Fibroblast of lung (primary cell): ENCODE measurements at regions not wholly inside any gene's neighbourhood (a gene's known extent, or its start where the extent isn't known, plus 50 kb on each side); places are given as distances from the start of the nearest gene placed in this dataset.

Source experiments
- DNase-seq, 2 donors: peaks; one replicate each; pipeline versions ENCODE4 v3.0.0 to v3.0.0-alpha.2; 2010; ENCODE audit warnings: low read depth in 2 of 2
- H2AFZ ChIP-seq: 2 replicates; pipeline ENCODE4 v1.5.1; 2012; ENCODE audit warnings: low read length, control low read depth, inconsistent platforms
- H3K27ac ChIP-seq: 2 replicates; pipeline ENCODE4 v1.5.1; 2011; ENCODE audit warnings: low read length, control low read depth; ENCODE audit not compliant: insufficient read depth
- H3K27me3 ChIP-seq: 2 replicates; pipeline ENCODE4 v1.5.1; 2011; ENCODE audit warnings: mild to moderate bottlenecking, low read length; ENCODE audit not compliant: control insufficient read depth, insufficient read depth
- H3K36me3 ChIP-seq: 2 replicates; pipeline ENCODE4 v1.5.1; 2011; ENCODE audit warnings: low read length; ENCODE audit not compliant: control insufficient read depth, insufficient read depth
- H3K4me1 ChIP-seq: 2 replicates; pipeline ENCODE4 v1.5.1; 2011; ENCODE audit warnings: low read length; ENCODE audit not compliant: control insufficient read depth, insufficient read depth; ENCODE audit errors: extremely low read depth
- H3K4me2 ChIP-seq: 2 replicates; pipeline ENCODE4 v1.5.1; 2011; ENCODE audit warnings: low read length, control low read depth; ENCODE audit not compliant: insufficient read depth; ENCODE audit errors: extremely low read depth
- H3K4me3 ChIP-seq, 4 experiments: fragments of 200-600 bp in 1 of 4; sonication (generic) in 1 of 4; replicated peaks in 1 of 4; 2 replicates each; pipeline ENCODE4 v1.5.1; 2011 to 2016; ENCODE audit warnings: low read length in 4 of 4, low read depth in 3 of 4, mild to moderate bottlenecking in 3 of 4, control low read depth in 2 of 4, inconsistent platforms in 1 of 4, mixed read lengths in 1 of 4; ENCODE audit not compliant: insufficient read depth in 1 of 4; ENCODE audit errors: control extremely low read depth in 1 of 4
- H3K79me2 ChIP-seq: 2 replicates; pipeline ENCODE4 v1.5.1; 2012; ENCODE audit warnings: mild to moderate bottlenecking, low read length, inconsistent platforms; ENCODE audit not compliant: control insufficient read depth, insufficient read depth
- H3K9ac ChIP-seq: 2 replicates; pipeline ENCODE4 v1.5.1; 2011; ENCODE audit warnings: mild to moderate bottlenecking, low read length, control low read depth; ENCODE audit not compliant: insufficient read depth
- H3K9me3 ChIP-seq: 2 replicates; pipeline ENCODE4 v1.5.1; 2012; ENCODE audit warnings: low read depth, low read length; ENCODE audit not compliant: control insufficient read depth, insufficient read depth
- H4K20me1 ChIP-seq: 2 replicates; pipeline ENCODE4 v1.5.1; 2011; ENCODE audit warnings: low read length; ENCODE audit not compliant: control insufficient read depth, insufficient read depth; ENCODE audit errors: extremely low read depth
- CTCF ChIP-seq, 2 donors: IDR thresholded peaks in 1 of 2; conservative IDR thresholded peaks in 1 of 2; 1 replicate in 1 of 2; 2 replicates in 1 of 2; pipeline ENCODE4 v1.5.1; 2011 to 2012; ENCODE audit warnings: low read length in 2 of 2, control low read depth in 1 of 2, inconsistent platforms in 1 of 2, low read depth in 1 of 2, mild to moderate bottlenecking in 1 of 2
- EZH2 ChIP-seq: IDR thresholded peaks from 2 replicates; pipeline ENCODE4 v1.5.1; 2012; ENCODE audit warnings: low read length, control low read depth, mild to moderate bottlenecking; ENCODE audit errors: missing control alignments

GRCh38 chr20:53850319-53850718 lies 220.1 kb downstream of the BCAS1 start:
- no peak for TF ChIP-seq CTCF (conservative IDR thresholded peaks at IDR 0.05 in 1 of 2, IDR thresholded peaks at IDR 0.05 in 1 of 2; ENCODE audit: low read depth in 1 of 2, low read length in 2 of 2)
- no peaks in the 10 kb centered on the region for H3K9me3 ChIP-seq
- no peak overlapping the region for H3K4me3 ChIP-seq
- DNase-seq = no peak
- no peaks in the 10 kb centered on the region for H4K20me1 ChIP-seq
- H3K27me3 ChIP-seq = no peaks in the 10 kb centered on the region
- no peak overlapping the region for H3K4me2 ChIP-seq
- no peaks in the 10 kb centered on the region for H3K4me1 ChIP-seq
- H3K79me2 ChIP-seq = no peaks in the 10 kb centered on the region
- no peaks in the 10 kb centered on the region for H3K36me3 ChIP-seq
- no peak overlapping the region for H2AFZ ChIP-seq
- H3K27ac ChIP-seq = no peak overlapping the region
- H3K9ac ChIP-seq = no peak overlapping the region

GRCh38 chr20:53849471-53850059 lies 220.8 kb downstream of the BCAS1 start:
- Histone ChIP-seq H2AFZ (no peak overlapping the region), H3K4me3 (no peak overlapping the region), H3K79me2 (no peaks in the 10 kb centered on the region), H3K9ac (no peak overlapping the region), H3K4me2 (no peak overlapping the region), H4K20me1 (no peaks in the 10 kb centered on the region), H3K4me1 (no peaks in the 10 kb centered on the region), H3K9me3 (no peaks in the 10 kb centered on the region), H3K36me3 (no peaks in the 10 kb centered on the region), H3K27me3 (no peaks in the 10 kb centered on the region), H3K27ac (no peak overlapping the region)
- TF ChIP-seq EZH2 (no peak), CTCF (conservative IDR thresholded peaks at IDR 0.05 in 1 of 2, IDR thresholded peaks at IDR 0.05 in 1 of 2; ENCODE audit: low read depth in 1 of 2, low read length in 2 of 2) (no peak)
- DNase-seq = no peak

- Histone ChIP-seq H3K4me1 (no peaks in the 10 kb centered on the region), H3K27me3 (no peaks in the 10 kb centered on the region), H3K4me3 (no peak overlapping the region), H3K4me2 (no peak overlapping the region), H3K27ac (no peak overlapping the region), H3K79me2 (no peaks in the 10 kb centered on the region), H3K36me3 (no peaks in the 10 kb centered on the region), H3K9ac (no peak overlapping the region), H2AFZ (no peak overlapping the region), H3K9me3 (no peaks in the 10 kb centered on the region), H4K20me1 (no peaks in the 10 kb centered on the region)
- DNase-seq = no peak
- TF ChIP-seq CTCF (conservative IDR thresholded peaks at IDR 0.05 in 1 of 2, IDR thresholded peaks at IDR 0.05 in 1 of 2; ENCODE audit: low read depth in 1 of 2, low read length in 2 of 2) = no peak
- no peak for TF ChIP-seq EZH2
Measured at GRCh38 chr20:53848304-53848703, 222.1 kb downstream of the BCAS1 start.
